NCI-H2107 treated with DMSO at 0.1 percent for 48 hours (cell line): ENCODE measurements at regions not wholly inside any gene's neighbourhood (a gene's known extent, or its start where the extent isn't known, plus 50 kb on each side); places are given as distances from the start of the nearest gene placed in this dataset.
"Not testable (repeated sequence)": the region's sequence is repeated elsewhere in the genome, so short reads cannot be mapped to it uniquely, and the experiment has no call there.

Experiments used
- DNase-seq: peaks from one replicate; lab custom pipeline; 2025; ENCODE audit not compliant: unreplicated experiment; lab: John Stamatoyannopoulos, UW

GRCh38 chr2:89129440-89129839 is 438.0 kb downstream of the RPIA start:
- DNase-seq = not testable (repeated sequence)

GRCh38 chr2:89130665-89131308 is 439.3 kb downstream of the RPIA start:
- not testable (repeated sequence) for DNase-seq

- not testable (repeated sequence) for DNase-seq
Observed at GRCh38 chr2:89142959-89143358, 451.5 kb downstream of the RPIA start.

- not testable (repeated sequence) for DNase-seq
Observed at GRCh38 chr2:89145342-89145741, 453.9 kb downstream of the RPIA start.

GRCh38 chr2:89148256-89148655 is 456.8 kb downstream of the RPIA start:
- not testable (repeated sequence) for DNase-seq

- DNase-seq = not testable (repeated sequence)
Observed at GRCh38 chr2:89151699-89152098, 460.2 kb downstream of the RPIA start.

- DNase-seq = not testable (repeated sequence)
Observed at GRCh38 chr2:89152501-89152900, 461.0 kb downstream of the RPIA start.

- DNase-seq = not testable (repeated sequence)
Observed at GRCh38 chr2:89153210-89153609, 461.7 kb downstream of the RPIA start.

- not testable (repeated sequence) for DNase-seq
Observed at GRCh38 chr2:89154247-89154682, 462.8 kb downstream of the RPIA start.

- not testable (repeated sequence) for DNase-seq
Observed at GRCh38 chr2:89160306-89160705, 468.8 kb downstream of the RPIA start.

- not testable (repeated sequence) for DNase-seq
Observed at GRCh38 chr2:89161626-89162025, 470.2 kb downstream of the RPIA start.

- DNase-seq = not testable (repeated sequence)
Observed at GRCh38 chr2:89170506-89171173, 479.2 kb downstream of the RPIA start.

GRCh38 chr2:89171174-89171519 is 479.7 kb downstream of the RPIA start:
- DNase-seq = not testable (repeated sequence)

GRCh38 chr2:89177004-89177403 is 485.5 kb downstream of the RPIA start:
- not testable (repeated sequence) for DNase-seq

- DNase-seq = not testable (repeated sequence)
Observed at GRCh38 chr2:89182221-89182620, 490.7 kb downstream of the RPIA start.

- DNase-seq = not testable (repeated sequence)
Observed at GRCh38 chr2:89184746-89185145, 493.3 kb downstream of the RPIA start.

- not testable (repeated sequence) for DNase-seq
Observed at GRCh38 chr2:89195636-89196251, 504.3 kb downstream of the RPIA start.

- not testable (repeated sequence) for DNase-seq
Observed at GRCh38 chr2:89196719-89197118, 505.2 kb downstream of the RPIA start.

- not testable (repeated sequence) for DNase-seq
Observed at GRCh38 chr2:89198026-89198425, 506.6 kb downstream of the RPIA start.

GRCh38 chr2:89199453-89200246 is 508.2 kb downstream of the RPIA start:
- DNase-seq = not testable (repeated sequence)

- not testable (repeated sequence) for DNase-seq
Observed at GRCh38 chr2:89200247-89200527, 508.7 kb downstream of the RPIA start.
